GM21526 (cell line): ENCODE measurements at regions not wholly inside any gene's neighbourhood (a gene's known extent, or its start where the extent isn't known, plus 50 kb on each side); places are given as distances from the start of the nearest gene placed in this dataset.

Experiments used
- ATAC-seq: cut with Tn5 transposase; IDR thresholded peaks from one replicate; pipeline ENCODE4 v1.9.1; 2021; ENCODE audit warnings: moderate library complexity; ENCODE audit not compliant: unreplicated experiment, low FRiP score

GRCh38 chr4:101596781-101597552 lies 193.6 kb upstream of the BANK1 start:
- ATAC-seq, result peak; percentile 67

GRCh38 chr4:101594588-101594987 lies 195.9 kb upstream of the BANK1 start:
- no peak for ATAC-seq

- ATAC-seq, result no peak
Measured at GRCh38 chr4:101593666-101594065, 196.9 kb upstream of the BANK1 start.

GRCh38 chr4:101584306-101584705 lies 206.2 kb upstream of the BANK1 start:
- no peak for ATAC-seq

- ATAC-seq, result no peak
Measured at GRCh38 chr4:101563126-101563525, 215.8 kb upstream of the PPP3CA start.

- ATAC-seq, result no peak
Measured at GRCh38 chr4:101556842-101557241, 209.5 kb upstream of the PPP3CA start.

GRCh38 chr4:101555341-101555880 lies 208.1 kb upstream of the PPP3CA start:
- no peak for ATAC-seq

GRCh38 chr4:101540336-101540735 lies 193.0 kb upstream of the PPP3CA start:
- no peak for ATAC-seq

DNA sequence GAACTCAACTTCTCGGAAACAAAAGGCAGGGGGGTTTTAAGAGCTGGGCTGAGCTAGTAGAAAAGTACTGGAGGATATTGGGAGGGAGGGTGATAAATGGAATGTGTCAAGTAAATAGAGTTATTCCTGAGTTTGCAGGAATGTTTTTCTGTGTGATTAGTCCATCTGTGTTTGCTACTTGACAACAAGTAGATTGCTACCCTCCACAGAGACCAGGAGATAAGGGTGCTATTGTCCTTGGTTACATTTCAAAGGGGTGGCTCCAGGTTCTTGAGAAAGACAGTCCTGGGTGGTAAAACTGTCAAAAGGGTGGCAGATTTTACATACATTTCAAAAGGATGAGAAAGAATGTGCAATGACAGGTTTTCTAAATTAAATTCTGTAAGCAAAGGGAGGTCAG lies 181.2 kb upstream of the PPP3CA start:
- no peak for ATAC-seq

DNA sequence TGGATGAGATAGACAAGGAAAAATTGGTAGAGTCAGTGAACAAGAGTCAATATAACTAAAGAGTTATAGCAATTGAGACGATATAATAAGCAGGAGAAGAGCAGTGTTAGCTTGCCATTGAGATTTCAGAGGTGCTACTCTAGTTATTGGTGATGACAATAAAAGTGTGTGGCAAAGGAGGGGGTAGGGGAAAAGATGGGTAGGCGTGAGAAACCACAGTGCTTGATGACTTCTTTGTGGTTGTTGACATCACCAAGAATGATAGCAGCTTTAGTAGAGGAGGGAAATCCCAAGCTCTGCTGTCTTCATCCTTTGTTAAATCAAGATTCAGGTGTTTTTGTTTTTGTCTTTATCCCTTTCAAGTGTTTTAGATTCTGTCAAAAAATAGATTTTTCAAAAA lies 179.9 kb upstream of the PPP3CA start:
- peak; percentile 88 for ATAC-seq

DNA sequence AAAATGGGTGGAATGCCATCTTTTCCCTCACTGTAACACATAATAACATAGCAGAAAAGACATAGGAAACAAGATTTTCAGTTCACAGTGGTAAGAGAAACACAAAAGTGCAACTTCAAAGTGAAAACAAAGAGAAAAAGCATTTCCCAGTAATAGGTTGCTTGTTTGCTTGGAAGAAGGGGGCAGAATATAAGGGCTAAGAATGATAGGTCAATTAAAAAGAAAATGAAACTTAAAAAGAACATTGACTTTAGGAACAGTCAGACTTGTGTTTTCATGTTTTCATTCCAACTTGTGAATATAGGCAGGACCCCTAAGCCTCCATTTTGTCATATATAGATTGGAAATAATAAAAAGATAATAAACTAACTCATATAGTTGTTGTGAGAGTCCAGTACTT lies 168.2 kb upstream of the PPP3CA start:
- ATAC-seq, result no peak

DNA sequence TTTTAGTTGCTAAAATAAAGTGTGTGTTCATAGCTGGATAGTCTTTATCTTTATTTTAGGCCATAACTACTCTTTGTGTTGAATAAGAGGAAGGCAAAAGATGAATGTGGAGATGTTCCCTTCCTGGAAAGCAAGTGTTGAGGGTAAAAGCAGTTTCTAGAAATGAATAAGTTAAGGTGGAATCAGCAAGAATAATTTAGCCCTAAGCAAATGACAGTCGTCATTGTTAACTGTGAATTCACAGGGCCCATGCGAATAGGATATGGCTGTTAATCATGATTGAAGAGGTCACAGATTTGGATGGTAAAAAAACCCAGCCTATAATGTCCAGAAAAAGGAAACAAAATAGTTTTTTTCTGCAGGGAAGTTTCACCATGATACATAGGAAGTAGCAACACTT lies 167.8 kb upstream of the PPP3CA start:
- ATAC-seq, result no peak

DNA sequence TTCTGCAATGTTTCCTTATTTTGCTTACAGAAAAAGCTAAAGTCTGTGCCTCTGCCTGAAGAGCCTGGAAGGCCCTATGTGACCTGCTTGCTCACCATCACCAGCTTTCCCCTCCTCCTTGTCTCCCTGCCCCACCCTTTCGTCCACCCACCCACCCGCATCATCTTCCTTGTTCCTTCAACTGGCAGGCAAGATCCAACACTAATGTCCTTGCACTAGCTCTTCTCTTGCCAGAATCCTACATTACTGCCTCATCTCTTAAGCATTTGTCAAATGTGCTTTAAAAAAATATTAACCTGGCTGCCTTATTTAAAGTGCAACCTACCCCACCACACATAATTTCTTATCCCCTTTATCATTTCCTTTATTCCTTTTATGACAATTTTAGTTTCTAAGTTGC lies 165.1 kb upstream of the PPP3CA start:
- no peak for ATAC-seq

GRCh38 chr4:101501421-101501820 lies 154.1 kb upstream of the PPP3CA start:
- ATAC-seq, result no peak

GRCh38 chr4:101500742-101501141 lies 153.4 kb upstream of the PPP3CA start:
- ATAC-seq, result no peak

DNA sequence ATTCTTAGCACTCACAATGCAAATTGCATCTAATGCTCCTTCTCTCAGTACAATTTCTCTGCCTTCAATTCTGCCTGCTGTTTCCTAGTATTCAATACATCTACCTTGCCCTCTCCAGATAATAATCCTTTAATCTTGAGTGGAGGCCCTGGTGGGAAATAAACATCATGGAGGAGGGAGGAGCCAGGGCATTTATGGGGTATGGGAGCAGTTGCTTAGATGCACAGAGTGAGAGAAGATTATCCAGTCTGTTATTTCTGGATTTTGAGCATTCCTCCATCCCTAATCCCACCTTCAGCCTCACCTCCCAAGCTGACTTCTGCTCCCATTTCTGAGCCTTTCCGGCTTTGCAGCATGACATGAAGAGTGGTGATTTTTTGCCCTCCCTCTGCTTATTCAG lies 127.9 kb upstream of the PPP3CA start:
- no peak for ATAC-seq

- no peak for ATAC-seq
Measured at GRCh38 chr4:101471201-101471600, 123.9 kb upstream of the PPP3CA start.

GRCh38 chr4:101464596-101464995 lies 117.3 kb upstream of the PPP3CA start:
- no peak for ATAC-seq

DNA sequence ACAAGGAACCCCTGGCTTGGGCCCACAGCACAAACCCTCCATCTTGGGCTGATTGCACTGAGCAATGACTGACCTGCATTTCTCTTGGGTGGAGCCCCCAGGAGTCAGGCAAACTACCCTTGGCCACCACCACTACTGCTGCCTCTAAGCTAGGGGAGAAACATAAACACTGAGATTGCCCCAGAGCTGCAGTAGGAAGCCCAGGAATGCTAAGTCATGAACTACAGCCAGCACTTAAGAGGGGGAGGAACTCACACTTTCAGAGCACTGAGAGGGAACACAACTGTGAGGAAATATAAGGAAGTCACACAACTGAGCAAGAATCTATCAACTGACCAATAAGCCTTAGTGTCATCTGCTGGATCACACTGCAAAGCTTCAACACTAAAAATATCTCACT lies 111.6 kb upstream of the PPP3CA start:
- no peak for ATAC-seq

DNA sequence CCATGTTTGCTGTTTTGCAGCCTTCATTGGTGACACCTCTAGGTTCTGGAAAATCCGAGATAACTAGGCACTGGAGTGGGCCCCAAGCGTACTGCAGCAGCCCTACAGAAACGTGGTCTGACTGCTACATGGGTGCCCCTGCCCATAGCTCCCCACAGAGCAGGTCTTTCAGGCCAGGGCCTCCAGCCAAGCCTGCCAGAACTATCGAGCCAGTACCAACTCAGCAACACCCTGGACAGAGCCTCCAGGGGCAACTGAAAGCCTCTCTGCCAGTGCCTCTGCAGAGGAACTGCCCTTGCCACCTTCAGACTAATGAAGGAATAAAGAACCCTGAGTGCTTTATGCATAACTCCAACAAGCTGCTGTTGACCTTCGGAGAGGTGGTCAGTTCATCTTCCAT lies 111.1 kb upstream of the PPP3CA start:
- no peak for ATAC-seq

DNA sequence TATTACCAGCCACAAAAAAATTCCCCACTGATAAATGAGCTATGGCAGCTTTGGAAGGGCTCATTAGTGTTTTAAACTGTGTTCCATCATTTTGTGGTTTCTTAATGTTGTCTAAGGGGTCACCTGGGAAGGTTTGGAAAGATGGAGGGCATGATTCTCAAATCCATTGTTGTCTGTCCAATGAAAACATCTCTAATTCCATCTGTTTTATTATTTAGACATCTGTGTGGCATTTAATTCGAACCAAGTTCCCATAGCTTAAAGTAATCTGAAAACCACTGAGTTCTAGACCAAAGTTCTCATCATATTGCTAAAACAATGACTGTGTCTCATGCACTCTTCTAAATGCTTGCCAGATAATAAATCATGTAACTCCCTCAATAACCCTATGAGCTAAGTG lies 103.8 kb upstream of the PPP3CA start:
- no peak for ATAC-seq

DNA sequence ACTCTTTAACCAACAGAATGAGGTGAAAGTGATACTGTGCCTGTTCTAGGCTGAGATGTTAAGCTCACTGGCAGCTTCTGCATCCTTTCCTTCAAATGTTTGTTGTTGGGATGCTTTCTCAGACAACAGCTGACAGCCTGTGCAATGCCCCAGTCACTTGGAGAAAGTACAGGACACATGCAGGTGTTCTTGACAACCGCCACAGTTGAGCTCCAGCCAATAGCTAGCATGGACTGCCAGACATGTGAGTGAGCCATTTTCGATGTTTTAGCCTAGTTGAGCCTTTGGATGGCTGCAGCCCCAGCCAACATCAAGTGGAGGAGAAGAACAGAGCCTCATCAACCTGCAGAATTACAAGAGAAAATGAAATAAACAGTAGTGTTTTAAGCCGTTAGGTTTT lies 94.1 kb upstream of the PPP3CA start:
- no peak for ATAC-seq

DNA sequence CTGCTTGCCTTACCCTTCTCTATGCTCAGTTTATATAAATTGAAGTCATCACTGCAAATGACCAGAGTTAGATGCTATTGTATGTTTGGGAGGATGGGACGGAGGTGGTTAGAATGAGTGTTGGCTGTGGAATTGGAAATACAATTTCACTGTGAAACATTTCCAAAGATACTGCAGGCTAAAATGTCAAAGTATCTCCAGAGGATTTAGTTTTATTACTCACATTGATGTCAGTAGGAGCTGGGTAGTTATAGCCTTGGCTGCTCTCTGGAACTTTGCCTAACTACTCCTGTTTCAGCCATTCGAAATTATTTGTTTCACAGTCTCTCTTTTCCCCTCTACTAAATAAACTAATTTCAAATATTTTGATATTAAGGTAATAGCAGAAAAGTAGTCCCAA lies 92.6 kb upstream of the PPP3CA start:
- ATAC-seq, result no peak
